ENCODE measurements at regions not wholly inside any gene's neighbourhood (a gene's known extent, or its start where the extent isn't known, plus 50 kb on each side); places are given as distances from the start of the nearest gene placed in this dataset.
"Not testable (repeated sequence)": the region's sequence is repeated elsewhere in the genome, so short reads cannot be mapped to it uniquely, and the experiment has no call there.

DNA sequence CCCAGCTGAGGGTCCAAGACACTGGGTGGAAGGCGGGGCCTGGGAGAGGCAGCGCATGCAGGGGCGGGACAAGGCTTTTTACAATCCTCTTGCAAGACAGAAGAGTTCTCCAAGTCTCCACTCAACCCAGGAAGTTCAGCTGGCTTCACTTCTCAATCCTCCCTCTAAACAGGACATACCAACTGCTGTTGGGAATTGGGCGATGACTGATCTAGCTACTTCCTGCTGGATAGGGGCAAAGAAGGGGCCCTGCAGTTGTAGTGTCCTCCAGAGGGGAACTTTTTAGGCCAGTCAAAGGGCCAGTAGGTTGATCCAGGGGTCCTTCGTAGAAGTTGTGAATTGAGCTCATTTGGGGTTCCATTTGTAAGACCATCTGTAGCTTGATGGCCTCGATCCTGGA, 94.6 kb upstream of the TERB2 start:
- Histone ChIP-seq H2AFZ (ENCODE audit: low read depth) (no peak overlapping the region), H3K4me1 (ENCODE audit: control insufficient read depth in 1 of 2, insufficient read depth in 2 of 2, low read depth in 1 of 2, low read length in 1 of 2) (no peaks in the 10 kb centered on the region), H3F3A (replicated peaks; ENCODE audit: insufficient read depth) (no peaks in the 10 kb centered on the region), H3K4me3 (ENCODE audit: low read depth in 2 of 2, low read length in 1 of 2) (no peak overlapping the region), H3K9ac (no peak overlapping the region), H4K20me1 (ENCODE audit: insufficient read depth) (no peaks in the 10 kb centered on the region), H3K27me3 (ENCODE audit: insufficient read depth) (no peaks in the 10 kb centered on the region), H3K27ac (ENCODE audit: low read depth in 2 of 2, low read length in 1 of 2) (no peak overlapping the region), H3K9me2 (no peaks in the 10 kb centered on the region), H3K4me2 (no peak overlapping the region), H3K9me3 (no peaks in the 10 kb centered on the region), H3K79me2 (ENCODE audit: insufficient read depth) (no peaks in the 10 kb centered on the region), H3K36me3 (replicated peaks in 1 of 2; ENCODE audit: control insufficient read depth in 1 of 2, insufficient read depth in 2 of 2, low read length in 1 of 2) (no peaks in the 10 kb centered on the region)
- 25% methylated on average over 3 of the region's 6 CpGs for WGBS (ENCODE audit: low lambda C conversion rate)
- CTCF ChIA-PET: interaction anchor here (1.8 kb wide), 1 partner anchor 9 kb away, joined by 7 read pairs; no protein-coding TSS in a partner anchor
- POLR2A ChIA-PET: no interaction called here
- DNase-seq: no peak
- TF ChIP-seq, protein P1, sequence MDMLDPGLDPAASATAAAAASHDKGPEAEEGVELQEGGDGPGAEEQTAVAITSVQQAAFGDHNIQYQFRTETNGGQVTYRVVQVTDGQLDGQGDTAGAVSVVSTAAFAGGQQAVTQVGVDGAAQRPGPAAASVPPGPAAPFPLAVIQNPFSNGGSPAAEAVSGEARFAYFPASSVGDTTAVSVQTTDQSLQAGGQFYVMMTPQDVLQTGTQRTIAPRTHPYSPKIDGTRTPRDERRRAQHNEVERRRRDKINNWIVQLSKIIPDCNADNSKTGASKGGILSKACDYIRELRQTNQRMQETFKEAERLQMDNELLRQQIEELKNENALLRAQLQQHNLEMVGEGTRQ (IDR thresholded peaks at IDR 0.05; ENCODE audit: borderline replicate concordance, low read depth, low read length): no peak
- TF ChIP-seq RXRA (IDR thresholded peaks at IDR 0.05; ENCODE audit: borderline replicate concordance, low read depth) (no peak), CHD2 (IDR thresholded peaks at IDR 0.05; ENCODE audit: low read length, partially characterized antibody) (no peak), TAF1 (IDR thresholded peaks at IDR 0.05; ENCODE audit: borderline replicate concordance, low read depth, low read length) (no peak), POLR2AphosphoS5 (IDR thresholded peaks at IDR 0.05; ENCODE audit: low read depth, low read length) (no peak)

DNA sequence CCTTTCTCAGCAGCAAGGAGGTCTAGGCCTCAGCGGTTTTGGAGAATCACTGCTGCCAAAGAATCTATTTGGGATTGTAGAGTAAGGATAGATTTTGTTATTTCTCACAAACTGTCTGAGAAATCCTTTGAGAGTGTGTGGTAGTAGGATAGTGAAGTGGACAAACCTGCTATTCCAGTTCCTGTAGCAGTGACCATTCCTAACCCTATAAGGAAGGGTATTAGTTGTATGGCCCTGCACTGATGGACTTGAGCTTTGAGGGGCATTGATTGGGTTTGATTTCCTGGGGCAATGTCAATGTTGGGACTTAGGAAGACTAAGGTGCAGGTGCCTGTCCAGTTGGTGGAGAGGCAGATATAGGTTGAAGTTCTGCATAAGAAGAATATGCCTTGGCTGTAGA, 93.6 kb upstream of the TERB2 start:
- H3K4me1 ChIP-seq (ENCODE audit: control insufficient read depth in 1 of 2, insufficient read depth in 2 of 2, low read depth in 1 of 2, low read length in 1 of 2); H2AFZ ChIP-seq (ENCODE audit: low read depth); H3K79me2 ChIP-seq (ENCODE audit: insufficient read depth); H3K27ac ChIP-seq (ENCODE audit: low read depth in 2 of 2, low read length in 1 of 2); H3K9me2 ChIP-seq; H3F3A ChIP-seq (replicated peaks; ENCODE audit: insufficient read depth); H3K9ac ChIP-seq; H3K36me3 ChIP-seq (replicated peaks in 1 of 2; ENCODE audit: control insufficient read depth in 1 of 2, insufficient read depth in 2 of 2, low read length in 1 of 2); POLR2A ChIA-PET; H3K4me3 ChIP-seq (ENCODE audit: low read depth in 2 of 2, low read length in 1 of 2); H3K9me3 ChIP-seq; H4K20me1 ChIP-seq (ENCODE audit: insufficient read depth); H3K4me2 ChIP-seq; DNase-seq; H3K27me3 ChIP-seq (ENCODE audit: insufficient read depth): not testable (repeated sequence)
- CTCF ChIA-PET: interaction anchor here (1.2 to 1.8 kb wide), 2 partner anchors 9 kb away, joined by 4 to 7 read pairs; no protein-coding TSS in a partner anchor
- 0% methylated on average over 1 of the region's 1 CpG for WGBS (ENCODE audit: low lambda C conversion rate)

- H3K27me3 ChIP-seq (ENCODE audit: insufficient read depth); H3K9ac ChIP-seq; H3K4me1 ChIP-seq (ENCODE audit: control insufficient read depth in 1 of 2, insufficient read depth in 2 of 2, low read depth in 1 of 2, low read length in 1 of 2); POLR2A ChIA-PET; H3K4me3 ChIP-seq (ENCODE audit: low read depth in 2 of 2, low read length in 1 of 2); CTCF ChIA-PET; H3K4me2 ChIP-seq; H3K9me3 ChIP-seq; H3K79me2 ChIP-seq (ENCODE audit: insufficient read depth); H3K36me3 ChIP-seq (replicated peaks in 1 of 2; ENCODE audit: control insufficient read depth in 1 of 2, insufficient read depth in 2 of 2, low read length in 1 of 2); H3K9me2 ChIP-seq; H2AFZ ChIP-seq (ENCODE audit: low read depth); H4K20me1 ChIP-seq (ENCODE audit: insufficient read depth); H3F3A ChIP-seq (replicated peaks; ENCODE audit: insufficient read depth); DNase-seq; H3K27ac ChIP-seq (ENCODE audit: low read depth in 2 of 2, low read length in 1 of 2): not testable (repeated sequence)
- 5% methylated on average over 1 of the region's 1 CpG for WGBS (ENCODE audit: low lambda C conversion rate)
Measured at GRCh38 chr15:44868100-44868499, 88.4 kb upstream of the TERB2 start.

GRCh38 chr15:44870125-44870524, 86.4 kb upstream of the TERB2 start:
- H3K9ac ChIP-seq; H3K4me2 ChIP-seq; H2AFZ ChIP-seq (ENCODE audit: low read depth); H3K27ac ChIP-seq (ENCODE audit: low read depth in 2 of 2, low read length in 1 of 2); H3K27me3 ChIP-seq (ENCODE audit: insufficient read depth); DNase-seq; H3F3A ChIP-seq (replicated peaks; ENCODE audit: insufficient read depth); H3K9me2 ChIP-seq; H3K36me3 ChIP-seq (replicated peaks in 1 of 2; ENCODE audit: control insufficient read depth in 1 of 2, insufficient read depth in 2 of 2, low read length in 1 of 2); H3K4me3 ChIP-seq (ENCODE audit: low read depth in 2 of 2, low read length in 1 of 2); POLR2A ChIA-PET; H3K79me2 ChIP-seq (ENCODE audit: insufficient read depth); H3K9me3 ChIP-seq; H3K4me1 ChIP-seq (ENCODE audit: control insufficient read depth in 1 of 2, insufficient read depth in 2 of 2, low read depth in 1 of 2, low read length in 1 of 2); H4K20me1 ChIP-seq (ENCODE audit: insufficient read depth): not testable (repeated sequence)
- CTCF ChIA-PET: interaction anchor here (1.6 kb wide), 1 partner anchor 17 kb away, joined by 5 read pairs; no protein-coding TSS in a partner anchor
- 15% methylated on average over 4 of the region's 4 CpGs for WGBS (ENCODE audit: low lambda C conversion rate)
